ENCODE measurements at regions not wholly inside any gene's neighbourhood (a gene's known extent, or its start where the extent isn't known, plus 50 kb on each side); places are given as distances from the start of the nearest gene placed in this dataset.

GRCh38 chr18:39494211-39494896 lies 1928.8 kb upstream of the CELF4 start:
- no peak overlapping the region for H3K27ac ChIP-seq
- no peak for TF ChIP-seq CTCF (conservative IDR thresholded peaks at IDR 0.05)

GRCh38 chr18:39491408-39491807 lies 1925.8 kb upstream of the CELF4 start:
- H3K27ac ChIP-seq = no peak overlapping the region
- no peak for TF ChIP-seq CTCF (conservative IDR thresholded peaks at IDR 0.05)

GRCh38 chr18:39489431-39489830 lies 1923.8 kb upstream of the CELF4 start:
- H3K27ac ChIP-seq = no peak overlapping the region
- TF ChIP-seq CTCF (conservative IDR thresholded peaks at IDR 0.05) = no peak

- no peak for TF ChIP-seq CTCF (conservative IDR thresholded peaks at IDR 0.05)
- no peak overlapping the region for H3K27ac ChIP-seq
Measured at GRCh38 chr18:39487932-39488331, 1922.3 kb upstream of the CELF4 start.

GRCh38 chr18:39486268-39486667 lies 1920.7 kb upstream of the CELF4 start:
- TF ChIP-seq CTCF (conservative IDR thresholded peaks at IDR 0.05) = no peak
- no peak overlapping the region for H3K27ac ChIP-seq

- H3K27ac ChIP-seq = no peak overlapping the region
- TF ChIP-seq CTCF (conservative IDR thresholded peaks at IDR 0.05) = no peak
Measured at GRCh38 chr18:39485696-39486095, 1920.1 kb upstream of the CELF4 start.

- H3K27ac ChIP-seq = no peak overlapping the region
- no peak for TF ChIP-seq CTCF (conservative IDR thresholded peaks at IDR 0.05)
Measured at GRCh38 chr18:39481281-39481680, 1915.7 kb upstream of the CELF4 start.

Measured in VCaP (cell line).